K562 (cell line): ENCODE measurements at regions not wholly inside any gene's neighbourhood (a gene's known extent, or its start where the extent isn't known, plus 50 kb on each side); places are given as distances from the start of the nearest gene placed in this dataset.
"Not testable (repeated sequence)": the region's sequence is repeated elsewhere in the genome, so short reads cannot be mapped to it uniquely, and the experiment has no call there.

Experiments
- ATAC-seq: fragments of 200-7000 bp; cut with Tn5 transposase; 3 replicates; pipeline ENCODE4 v1.9.1; 2020; ENCODE audit warnings: moderate library complexity
- BruUV-seq: library from RNA; stranded (reverse); fragments of 400-500 nt; replicated peaks from 2 replicates; lab custom pipeline; 2021; lab: Mats Ljungman, UMichigan
- CTCF ChIA-PET: fragments of 300-600 bp; formaldehyde crosslinking; extraction: SDS; loops from one replicate; lab custom pipeline; 2021; ENCODE audit warnings: low intra/inter-chr PET ratio; lab: Yijun Ruan, JAX
- POLR2A ChIA-PET: fragments of 300-600, 350-650 bp; sonication (Branson Sonifier 250); formaldehyde crosslinking; extraction: SDS; loops from one replicate; lab custom pipeline; 2021; ENCODE audit warnings: antibody characterized with exemption, inconsistent platforms; lab: Yijun Ruan, JAX
- DNase-seq, 4 experiments: peaks; one replicate each; pipeline versions ENCODE4 v3.0.0 to v3.0.0-alpha.2; 2011 to 2018; ENCODE audit warnings: low spot score in 3 of 4, mixed read lengths in 3 of 4; ENCODE audit errors: extremely low read depth in 1 of 4
- FAIRE-seq: peaks from 2 replicates; lab custom pipeline; 2011; peaks lifted over from hg19 to GRCh38; lab: Jason Lieb, UNC
- H2AFZ ChIP-seq: 2 replicates; pipeline ENCODE4 v1.6.0; 2011; ENCODE audit warnings: low read depth, low read length, control low read depth, inconsistent platforms
- H3K27ac ChIP-seq: fragments of 200-600 bp; 3 replicates; pipeline ENCODE4 v1.8.0; 2011; ENCODE audit warnings: low read depth, mild to moderate bottlenecking, control low read depth, inconsistent platforms, low read length, moderate library complexity, mixed read lengths; ENCODE audit errors: extremely low read depth
- H3K27me3 ChIP-seq, 2 experiments: fragments of 300-600 bp in 1 of 2; 2 replicates in 1 of 2; 3 replicates in 1 of 2; pipeline versions ENCODE4 v1.6.0 to v1.8.0; 2011; ENCODE audit warnings: inconsistent platforms in 2 of 2, low read length in 2 of 2, mild to moderate bottlenecking in 1 of 2, mixed read lengths in 1 of 2, moderate library complexity in 1 of 2; ENCODE audit not compliant: control insufficient read depth in 2 of 2, insufficient read depth in 2 of 2
- H3K36me3 ChIP-seq: fragments of 300-600 bp; 3 replicates; pipeline ENCODE4 v1.8.0; 2011; ENCODE audit warnings: mild to moderate bottlenecking, low read length, inconsistent platforms; ENCODE audit not compliant: control insufficient read depth, insufficient read depth
- H3K4me1 ChIP-seq, 2 experiments: fragments of 200-600 bp in 1 of 2; replicated peaks in 1 of 2; 2 replicates in 1 of 2; 3 replicates in 1 of 2; pipeline versions ENCODE4 v1.5.1 to v1.8.0; 2011; ENCODE audit warnings: inconsistent platforms in 2 of 2, low read length in 2 of 2, mild to moderate bottlenecking in 1 of 2, mixed read lengths in 1 of 2, moderate library complexity in 1 of 2; ENCODE audit not compliant: control insufficient read depth in 2 of 2, insufficient read depth in 2 of 2
- H3K4me2 ChIP-seq: 2 replicates; pipeline ENCODE4 v1.6.1; 2011; ENCODE audit warnings: low read length, control low read depth, inconsistent platforms, mixed read lengths; ENCODE audit not compliant: insufficient read depth
- H3K4me3 ChIP-seq: fragments of 200-600 bp; sonication (generic), shearing (Covaris generic); 2 replicates; pipeline ENCODE4 v1.5.1; 2016; ENCODE audit warnings: control low read depth, inconsistent platforms
- H3K79me2 ChIP-seq: fragments of 200-600 bp; 3 replicates; pipeline ENCODE4 v1.8.0; 2011; ENCODE audit warnings: low read length, inconsistent platforms; ENCODE audit not compliant: control insufficient read depth, insufficient read depth
- H3K9ac ChIP-seq, 2 experiments: 2 replicates each; pipeline versions ENCODE4 v1.6.0 to v1.6.1; 2011; ENCODE audit warnings: low read depth in 2 of 2, low read length in 2 of 2, control low read depth in 1 of 2, inconsistent platforms in 1 of 2, mild to moderate bottlenecking in 1 of 2, mixed read lengths in 1 of 2; ENCODE audit not compliant: insufficient read depth in 1 of 2
- H3K9me1 ChIP-seq: one replicate; pipeline ENCODE4 v1.6.0; 2011; ENCODE audit warnings: inconsistent platforms, mild to moderate bottlenecking, low read length, moderate library complexity; ENCODE audit not compliant: control insufficient read depth, insufficient read depth
- H3K9me3 ChIP-seq: replicated peaks from 2 replicates; pipeline ENCODE4 v1.5.1; 2011; ENCODE audit warnings: low read depth, low read length, inconsistent platforms; ENCODE audit not compliant: control insufficient read depth, insufficient read depth
- H4K20me1 ChIP-seq: replicated peaks from 2 replicates; pipeline ENCODE4 v1.6.1; 2011; ENCODE audit warnings: low read length, inconsistent platforms, mixed read lengths; ENCODE audit not compliant: control insufficient read depth, insufficient read depth
- ASH1L ChIP-seq: fragments of 450-650 bp; IDR thresholded peaks from 2 replicates; pipeline ENCODE4 v1.6.1; 2018; ENCODE audit warnings: borderline replicate concordance, mild to moderate bottlenecking, low read depth; ENCODE audit not compliant: partially characterized antibody
- C11orf30 ChIP-seq: fragments of 450-650 bp; IDR thresholded peaks from 2 replicates; pipeline ENCODE4 v1.6.1; 2016; ENCODE audit warnings: low read depth, mild to moderate bottlenecking
- CC2D1A ChIP-seq: fragments of 450-650 bp; IDR thresholded peaks from 2 replicates; pipeline ENCODE4 v1.6.1; 2017; ENCODE audit warnings: mild to moderate bottlenecking
- FOS ChIP-seq: IDR thresholded peaks from 3 replicates; pipeline ENCODE4 v1.6.1; 2011; ENCODE audit not compliant: insufficient read length; ENCODE audit errors: extremely low read depth
- NFYB ChIP-seq: IDR thresholded peaks from 2 replicates; pipeline ENCODE4 v1.6.1; 2011; ENCODE audit warnings: mild to moderate bottlenecking, moderate library complexity; ENCODE audit not compliant: insufficient read length; ENCODE audit errors: extremely low read depth
- RBM25 ChIP-seq: fragments of 200-400 bp; formaldehyde crosslinking; IDR thresholded peaks from 2 replicates; pipeline ENCODE4 v1.6.1; 2018; ENCODE audit warnings: low read length, low read depth, moderate library complexity; ENCODE audit not compliant: severe bottlenecking
- ZNF316 ChIP-seq: fragments of 450-650 bp; IDR thresholded peaks from 2 replicates; pipeline ENCODE4 v1.6.1; 2016
- WGBS: fragments of 100-300 bp; shearing (Covaris generic); methylation state at CpG from one replicate; pipeline ENCODE4 v1.1.6; 2016; ENCODE audit warnings: low coverage, mixed read lengths; ENCODE audit not compliant: insufficient coverage; ENCODE audit errors: missing lambda C conversion rate; 5-methylcytosine and 5-hydroxymethylcytosine counted together
- in situ Hi-C: fragments of 300-500 bp; cut with MboI; formaldehyde crosslinking; loops from 4 replicates; pipeline ENCODE4 v1.15.0; 2018; ENCODE audit warnings: inconsistent platforms, mixed read lengths
- intact Hi-C: fragments of 100-400 bp; cut with micrococcal nuclease; formaldehyde crosslinking; loops from 2 replicates; pipeline ENCODE4 v1.14.2; 2022
- TF ChIP-seq, protein P1 (sequence below): sonication (generic); formaldehyde crosslinking; IDR thresholded peaks from 2 replicates; pipeline ENCODE4 v1.8.1; 2023; ENCODE audit warnings: mild to moderate bottlenecking, missing genetic modification reagents
- TF ChIP-seq, protein P2 (sequence below): fragments of 450-650 bp; IDR thresholded peaks from 2 replicates; pipeline ENCODE4 v1.6.1; 2016; ENCODE audit warnings: mild to moderate bottlenecking

- CTCF ChIA-PET, H3K9ac ChIP-seq, H3K9me3 ChIP-seq, H3K79me2 ChIP-seq, H3K27ac ChIP-seq, H3K36me3 ChIP-seq, H3K9me1 ChIP-seq, H2AFZ ChIP-seq, FAIRE-seq, intact Hi-C loops, BruUV-seq, ATAC-seq, H3K4me3 ChIP-seq, H3K4me2 ChIP-seq, H4K20me1 ChIP-seq, in situ Hi-C loops: not testable (repeated sequence)
- peaks cover 14 to 31% of the 10 kb centered on the region in 2 experiments; a peak in 4 of 5 replicates for H3K27me3 ChIP-seq
- peak in 1 of 4 experiments; percentile 21 for DNase-seq
- peaks cover 0 to 14% of the 10 kb centered on the region in 2 experiments; a peak in 3 of 5 replicates for H3K4me1 ChIP-seq
- POLR2A ChIA-PET, result interaction anchor here (1.0 kb wide), 1 partner anchor 51 kb away, joined by 3 read pairs; no protein-coding TSS in a partner anchor
- TF ChIP-seq, protein P1, sequence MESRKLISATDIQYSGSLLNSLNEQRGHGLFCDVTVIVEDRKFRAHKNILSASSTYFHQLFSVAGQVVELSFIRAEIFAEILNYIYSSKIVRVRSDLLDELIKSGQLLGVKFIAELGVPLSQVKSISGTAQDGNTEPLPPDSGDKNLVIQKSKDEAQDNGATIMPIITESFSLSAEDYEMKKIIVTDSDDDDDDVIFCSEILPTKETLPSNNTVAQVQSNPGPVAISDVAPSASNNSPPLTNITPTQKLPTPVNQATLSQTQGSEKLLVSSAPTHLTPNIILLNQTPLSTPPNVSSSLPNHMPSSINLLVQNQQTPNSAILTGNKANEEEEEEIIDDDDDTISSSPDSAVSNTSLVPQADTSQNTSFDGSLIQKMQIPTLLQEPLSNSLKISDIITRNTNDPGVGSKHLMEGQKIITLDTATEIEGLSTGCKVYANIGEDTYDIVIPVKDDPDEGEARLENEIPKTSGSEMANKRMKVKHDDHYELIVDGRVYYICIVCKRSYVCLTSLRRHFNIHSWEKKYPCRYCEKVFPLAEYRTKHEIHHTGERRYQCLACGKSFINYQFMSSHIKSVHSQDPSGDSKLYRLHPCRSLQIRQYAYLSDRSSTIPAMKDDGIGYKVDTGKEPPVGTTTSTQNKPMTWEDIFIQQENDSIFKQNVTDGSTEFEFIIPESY (CRISPR knock-in tag), result peak; percentile 85
- TF ChIP-seq FOS (peak; percentile 19), CC2D1A (peak; percentile 41; the same call in 1 of the 2 replicates), ZNF316 (peak; percentile 64; the same call in 1 of the 2 replicates), C11orf30 (peak; percentile 34), NFYB (peak; percentile 95), ASH1L (peak; percentile 56), RBM25 (peak; percentile 79)
- TF ChIP-seq, protein P2, sequence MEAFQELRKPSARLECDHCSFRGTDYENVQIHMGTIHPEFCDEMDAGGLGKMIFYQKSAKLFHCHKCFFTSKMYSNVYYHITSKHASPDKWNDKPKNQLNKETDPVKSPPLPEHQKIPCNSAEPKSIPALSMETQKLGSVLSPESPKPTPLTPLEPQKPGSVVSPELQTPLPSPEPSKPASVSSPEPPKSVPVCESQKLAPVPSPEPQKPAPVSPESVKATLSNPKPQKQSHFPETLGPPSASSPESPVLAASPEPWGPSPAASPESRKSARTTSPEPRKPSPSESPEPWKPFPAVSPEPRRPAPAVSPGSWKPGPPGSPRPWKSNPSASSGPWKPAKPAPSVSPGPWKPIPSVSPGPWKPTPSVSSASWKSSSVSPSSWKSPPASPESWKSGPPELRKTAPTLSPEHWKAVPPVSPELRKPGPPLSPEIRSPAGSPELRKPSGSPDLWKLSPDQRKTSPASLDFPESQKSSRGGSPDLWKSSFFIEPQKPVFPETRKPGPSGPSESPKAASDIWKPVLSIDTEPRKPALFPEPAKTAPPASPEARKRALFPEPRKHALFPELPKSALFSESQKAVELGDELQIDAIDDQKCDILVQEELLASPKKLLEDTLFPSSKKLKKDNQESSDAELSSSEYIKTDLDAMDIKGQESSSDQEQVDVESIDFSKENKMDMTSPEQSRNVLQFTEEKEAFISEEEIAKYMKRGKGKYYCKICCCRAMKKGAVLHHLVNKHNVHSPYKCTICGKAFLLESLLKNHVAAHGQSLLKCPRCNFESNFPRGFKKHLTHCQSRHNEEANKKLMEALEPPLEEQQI, result peak; percentile 73; the same call in 1 of the 2 replicates
- WGBS, result 59% methylated on average over 25 of the region's 25 CpGs
Measured at GRCh38 chr7:152515266-152515950, 79.6 kb upstream of the KMT2C start.
